Midbrain (tissue), 1 donor: ENCODE measurements at regions not wholly inside any gene's neighbourhood (a gene's known extent, or its start where the extent isn't known, plus 50 kb on each side); places are given as distances from the start of the nearest gene placed in this dataset.

Experiments used
- DNase-seq: peaks from one replicate; lab custom pipeline; 2025; lab: John Stamatoyannopoulos, UW

- DNase-seq: no peak
Observed at GRCh38 chr6:56377295-56377694, 129.9 kb upstream of the COL21A1 start.

- DNase-seq: no peak
Observed at GRCh38 chr6:56375806-56376205, 128.4 kb upstream of the COL21A1 start.

- DNase-seq: no peak
Observed at GRCh38 chr6:56374841-56375369, 127.5 kb upstream of the COL21A1 start.

GRCh38 chr6:56372406-56372995 is 125.1 kb upstream of the COL21A1 start:
- DNase-seq: no peak

GRCh38 chr6:56370561-56371211 is 123.3 kb upstream of the COL21A1 start:
- peak; percentile 44 for DNase-seq

GRCh38 chr6:56370127-56370540 is 122.8 kb upstream of the COL21A1 start:
- no peak for DNase-seq

- DNase-seq: no peak
Observed at GRCh38 chr6:56368491-56368890, 121.1 kb upstream of the COL21A1 start.

- no peak for DNase-seq
Observed at GRCh38 chr6:56366141-56366852, 118.9 kb upstream of the COL21A1 start.

- no peak for DNase-seq
Observed at GRCh38 chr6:56364827-56365339, 117.5 kb upstream of the COL21A1 start.

- no peak for DNase-seq
Observed at GRCh38 chr6:56364431-56364826, 117.0 kb upstream of the COL21A1 start.

- no peak for DNase-seq
Observed at GRCh38 chr6:56363796-56364430, 116.5 kb upstream of the COL21A1 start.

GRCh38 chr6:56361812-56362211 is 114.4 kb upstream of the COL21A1 start:
- no peak for DNase-seq

GRCh38 chr6:56359201-56359899 is 112.0 kb upstream of the COL21A1 start:
- peak; percentile 77 for DNase-seq

- no peak for DNase-seq
Observed at GRCh38 chr6:56357616-56358373, 110.4 kb upstream of the COL21A1 start.

- DNase-seq: peak; percentile 8
Observed at GRCh38 chr6:56356426-56356825, 109.0 kb upstream of the COL21A1 start.

GRCh38 chr6:56353860-56354259 is 106.5 kb upstream of the COL21A1 start:
- no peak for DNase-seq

- DNase-seq: no peak
Observed at GRCh38 chr6:56350628-56351260, 103.4 kb upstream of the COL21A1 start.

GRCh38 chr6:56349194-56349593 is 101.8 kb upstream of the COL21A1 start:
- no peak for DNase-seq

GRCh38 chr6:56348578-56348977 is 101.2 kb upstream of the COL21A1 start:
- DNase-seq: no peak

- DNase-seq: no peak
Observed at GRCh38 chr6:56347526-56347925, 100.1 kb upstream of the COL21A1 start.
